SK-N-SH (cell line): ENCODE measurements at regions not wholly inside any gene's neighbourhood (a gene's known extent, or its start where the extent isn't known, plus 50 kb on each side); places are given as distances from the start of the nearest gene placed in this dataset.
A peak's percentile ranks its signal among the peaks of the same experiment; 100 is the strongest.

Experiments
- CTCF ChIA-PET: fragments of 300-600, 350-600 bp; formaldehyde crosslinking; extraction: SDS; loops from one replicate; lab custom pipeline; 2021; lab: Yijun Ruan, JAX
- POLR2A ChIA-PET: fragments of 350-600 bp; sonication (Branson Sonifier 250); formaldehyde crosslinking; extraction: SDS; loops from one replicate; lab custom pipeline; 2020; ENCODE audit warnings: antibody characterized with exemption, inconsistent platforms; lab: Yijun Ruan, JAX
- DNase-seq: peaks from one replicate; pipeline ENCODE4 v3.0.0; 2012
- H2AFZ ChIP-seq: fragments of 200-600 bp; sonication (generic); 2 replicates; pipeline ENCODE4 v1.8.1; 2016; ENCODE audit warnings: antibody characterized with exemption, mild to moderate bottlenecking, low read depth
- H3F3A ChIP-seq: fragments of 200-600 bp; sonication (generic); replicated peaks from 2 replicates; pipeline ENCODE3; 2016; ENCODE audit warnings: antibody characterized with exemption, mild to moderate bottlenecking; ENCODE audit not compliant: insufficient read depth
- H3K27ac ChIP-seq, 2 experiments: fragments of 200-500 bp in 1 of 2; fragments of 200-600 bp in 1 of 2; sonication (Bioruptor generic) in 1 of 2; sonication (generic), shearing (Covaris generic) in 1 of 2; 2 replicates each; pipeline versions ENCODE4 v1.5.1 to v1.6.1; 2014 to 2016; ENCODE audit warnings: low read depth in 2 of 2, inconsistent platforms in 1 of 2, low read length in 1 of 2, mild to moderate bottlenecking in 1 of 2, mixed read lengths in 1 of 2
- H3K27me3 ChIP-seq: fragments of 200-600 bp; sonication (generic), shearing (Covaris generic); 2 replicates; pipeline ENCODE4 v1.6.1; 2016; ENCODE audit warnings: mixed run types; ENCODE audit not compliant: insufficient read depth
- H3K36me3 ChIP-seq, 2 experiments: fragments of 200-500 bp in 1 of 2; fragments of 200-600 bp in 1 of 2; sonication (Bioruptor generic) in 1 of 2; sonication (generic) in 1 of 2; replicated peaks in 1 of 2; 2 replicates each; pipeline versions ENCODE3 to v1.5.1; 2014 to 2016; ENCODE audit warnings: low read length in 1 of 2, mild to moderate bottlenecking in 1 of 2; ENCODE audit not compliant: insufficient read depth in 2 of 2, control insufficient read depth in 1 of 2
- H3K4me1 ChIP-seq, 2 experiments: fragments of 200-500 bp in 1 of 2; fragments of 200-600 bp in 1 of 2; sonication (Bioruptor generic) in 1 of 2; sonication (generic), shearing (Covaris generic) in 1 of 2; 2 replicates each; pipeline versions ENCODE4 v1.5.1 to v1.6.1; 2014 to 2016; ENCODE audit warnings: low read depth in 1 of 2, low read length in 1 of 2, mixed run types in 1 of 2; ENCODE audit not compliant: insufficient read depth in 2 of 2, control insufficient read depth in 1 of 2
- H3K4me2 ChIP-seq: fragments of 200-600 bp; sonication (generic), shearing (Covaris generic); 2 replicates; pipeline ENCODE4 v1.6.1; 2017; ENCODE audit warnings: mixed run types
- H3K4me3 ChIP-seq, 2 experiments: fragments of 200-500 bp in 1 of 2; fragments of 200-600 bp in 1 of 2; sonication (Bioruptor generic) in 1 of 2; sonication (generic), shearing (Covaris generic) in 1 of 2; 2 replicates each; pipeline versions ENCODE4 v1.5.1 to v1.8.1; 2014 to 2016; ENCODE audit warnings: low read depth in 2 of 2, inconsistent platforms in 1 of 2, low read length in 1 of 2, mild to moderate bottlenecking in 1 of 2, mixed read lengths in 1 of 2, moderate library complexity in 1 of 2
- H3K79me2 ChIP-seq: fragments of 200-600 bp; sonication (generic); 2 replicates; pipeline ENCODE4 v1.8.1; 2017; ENCODE audit warnings: mild to moderate bottlenecking; ENCODE audit not compliant: insufficient read depth
- H3K9ac ChIP-seq: fragments of 200-600 bp; sonication (generic); 2 replicates; pipeline ENCODE4 v1.6.1; 2017; ENCODE audit warnings: mixed run types
- H3K9me2 ChIP-seq: fragments of 200-600 bp; sonication (generic); 2 replicates; pipeline ENCODE4 v1.6.1; 2017; ENCODE audit warnings: mixed run types
- H3K9me3 ChIP-seq: fragments of 200-600 bp; sonication (generic); 2 replicates; pipeline ENCODE4 v1.6.1; 2017; ENCODE audit warnings: mixed run types, mild to moderate bottlenecking, moderate library complexity
- H4K20me1 ChIP-seq: fragments of 200-600 bp; sonication (generic); 2 replicates; pipeline ENCODE4 v1.6.1; 2017; ENCODE audit warnings: mild to moderate bottlenecking, mixed run types; ENCODE audit not compliant: insufficient read depth
- CHD2 ChIP-seq: fragments of 150-350 bp; IDR thresholded peaks from 2 replicates; pipeline ENCODE4 v1.6.1; 2018; ENCODE audit warnings: low read length; ENCODE audit not compliant: partially characterized antibody
- ELF1 ChIP-seq: IDR thresholded peaks from 2 replicates; pipeline ENCODE4 v1.4.0; 2012
- FOSL2 ChIP-seq: IDR thresholded peaks from 2 replicates; pipeline ENCODE4 v1.4.0; 2012; ENCODE audit warnings: low read depth, mild to moderate bottlenecking, moderate library complexity, borderline replicate concordance
- FOXJ3 ChIP-seq: sonication (generic); formaldehyde crosslinking; IDR thresholded peaks from 2 replicates; pipeline ENCODE4 v1.5.1; 2020; ENCODE audit warnings: mild to moderate bottlenecking, missing genetic modification reagents
- GABPA ChIP-seq: IDR thresholded peaks from 2 replicates; pipeline ENCODE4 v1.4.0; 2012; ENCODE audit warnings: low read depth, mild to moderate bottlenecking
- GATA2 ChIP-seq: sonication (generic); formaldehyde crosslinking; IDR thresholded peaks from 2 replicates; pipeline ENCODE4 v1.5.0; 2020; ENCODE audit warnings: mild to moderate bottlenecking, missing genetic modification reagents
- POLR2AphosphoS5 ChIP-seq: IDR thresholded peaks from 2 replicates; pipeline ENCODE4 v1.6.1; 2012; ENCODE audit warnings: low read depth, low read length
- RCOR1 ChIP-seq: fragments of 150-350 bp; IDR thresholded peaks from 2 replicates; pipeline ENCODE4 v1.6.1; 2017; ENCODE audit warnings: antibody characterized with exemption, low read length
- RXRA ChIP-seq: IDR thresholded peaks from 2 replicates; pipeline ENCODE4 v1.4.0; 2012; ENCODE audit warnings: low read depth, mild to moderate bottlenecking, borderline replicate concordance
- TAF1 ChIP-seq: IDR thresholded peaks from 2 replicates; pipeline ENCODE4 v1.6.1; 2012; ENCODE audit warnings: low read depth, mild to moderate bottlenecking, low read length, moderate library complexity, borderline replicate concordance
- TEAD4 ChIP-seq: IDR thresholded peaks from 2 replicates; pipeline ENCODE4 v1.4.0; 2012; ENCODE audit warnings: mild to moderate bottlenecking, borderline replicate concordance; ENCODE audit not compliant: insufficient read depth
- WGBS: methylation state at CpG from one replicate; pipeline ENCODE4 v1.1.6; 2017; ENCODE audit warnings: low lambda C conversion rate; 5-methylcytosine and 5-hydroxymethylcytosine counted together
- TF ChIP-seq, protein P1 (sequence below): IDR thresholded peaks from 2 replicates; pipeline ENCODE4 v1.4.0; 2012; ENCODE audit warnings: low read depth, borderline replicate concordance
- TF ChIP-seq, protein P2 (sequence below): IDR thresholded peaks from 2 replicates; pipeline ENCODE4 v1.4.0; 2012; ENCODE audit warnings: low read depth
- TF ChIP-seq, protein P3 (sequence below): IDR thresholded peaks from 2 replicates; pipeline ENCODE4 v1.4.0; 2012; ENCODE audit warnings: low read depth, borderline replicate concordance

DNA sequence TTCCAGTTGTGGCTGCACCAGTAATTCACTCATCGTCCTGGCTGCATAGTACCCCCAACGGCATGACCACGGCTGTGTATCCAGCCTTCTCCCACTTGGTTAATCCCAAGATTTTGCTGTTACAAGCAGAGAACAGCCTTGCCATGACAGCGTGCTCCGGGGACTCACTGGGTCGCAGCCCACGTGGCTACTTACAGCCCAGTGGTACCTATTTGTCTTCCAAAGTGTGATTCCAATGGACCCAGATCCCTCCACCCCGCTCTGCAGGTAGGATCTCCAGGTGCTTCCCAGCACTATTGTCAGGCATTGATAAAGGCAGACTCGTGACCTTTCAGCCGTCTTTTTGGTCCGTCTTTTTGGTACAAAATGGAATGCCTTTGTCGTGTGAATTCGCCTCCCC, 119.0 kb upstream of the FGF3 start:
- POLR2A ChIA-PET = no interaction called here

DNA sequence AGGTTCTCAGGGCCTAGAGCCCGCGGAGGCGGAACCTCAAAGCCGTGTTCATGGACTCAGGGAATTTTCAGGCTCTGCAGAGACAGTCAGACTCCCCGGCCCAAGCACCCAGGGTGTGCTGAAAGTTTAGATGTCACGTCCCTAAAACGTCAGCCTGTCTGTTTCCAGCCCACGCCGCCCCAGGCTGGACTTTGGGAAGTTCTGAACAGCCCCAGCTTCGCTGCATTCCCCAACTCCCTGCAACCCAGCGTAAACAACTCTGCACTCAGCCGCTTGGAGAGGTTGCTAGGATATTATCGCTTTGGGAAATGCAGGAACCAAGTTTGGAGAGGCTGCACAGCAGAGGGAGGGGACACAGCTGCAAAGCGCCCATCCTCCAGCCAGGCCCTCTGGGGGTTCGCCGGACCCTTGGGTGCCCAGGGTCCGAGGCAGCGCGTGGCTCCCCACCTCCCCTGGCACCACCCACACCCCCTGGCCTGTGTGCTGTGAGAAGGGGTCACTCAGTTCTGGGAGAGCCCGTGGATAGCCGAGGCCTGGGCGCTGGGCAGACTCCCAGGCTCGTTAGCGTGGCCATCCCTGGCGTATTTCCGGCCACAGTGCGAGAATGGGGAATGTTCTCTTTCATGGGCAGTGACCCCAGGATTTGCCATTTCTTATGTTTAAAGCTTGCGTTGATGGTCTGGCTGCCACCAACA, 120.5 kb upstream of the FGF3 start:
- H3K9me2 ChIP-seq = no peaks in the 10 kb centered on the region
- CTCF ChIA-PET = interaction anchor here (0.6 to 2.1 kb wide), 8 partner anchors 10 to 424 kb away, joined by 3 to 14 read pairs (median 3); no protein-coding TSS in a partner anchor
- DNase-seq = peak; percentile 84
- no peaks in the 10 kb centered on the region for H3K9me3 ChIP-seq
- TF ChIP-seq, protein P1, sequence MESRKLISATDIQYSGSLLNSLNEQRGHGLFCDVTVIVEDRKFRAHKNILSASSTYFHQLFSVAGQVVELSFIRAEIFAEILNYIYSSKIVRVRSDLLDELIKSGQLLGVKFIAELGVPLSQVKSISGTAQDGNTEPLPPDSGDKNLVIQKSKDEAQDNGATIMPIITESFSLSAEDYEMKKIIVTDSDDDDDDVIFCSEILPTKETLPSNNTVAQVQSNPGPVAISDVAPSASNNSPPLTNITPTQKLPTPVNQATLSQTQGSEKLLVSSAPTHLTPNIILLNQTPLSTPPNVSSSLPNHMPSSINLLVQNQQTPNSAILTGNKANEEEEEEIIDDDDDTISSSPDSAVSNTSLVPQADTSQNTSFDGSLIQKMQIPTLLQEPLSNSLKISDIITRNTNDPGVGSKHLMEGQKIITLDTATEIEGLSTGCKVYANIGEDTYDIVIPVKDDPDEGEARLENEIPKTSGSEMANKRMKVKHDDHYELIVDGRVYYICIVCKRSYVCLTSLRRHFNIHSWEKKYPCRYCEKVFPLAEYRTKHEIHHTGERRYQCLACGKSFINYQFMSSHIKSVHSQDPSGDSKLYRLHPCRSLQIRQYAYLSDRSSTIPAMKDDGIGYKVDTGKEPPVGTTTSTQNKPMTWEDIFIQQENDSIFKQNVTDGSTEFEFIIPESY = no peak
- TF ChIP-seq RCOR1 = peak; percentile 72; the same call in 1 of the 2 replicates
- peak; percentile 35 for TF ChIP-seq CHD2
- TF ChIP-seq ELF1 = no peak
- no peak for TF ChIP-seq TAF1
- TF ChIP-seq GATA2 (CRISPR knock-in tag) = peak; percentile 94
- TF ChIP-seq FOSL2 = no peak
- TF ChIP-seq, protein P2, sequence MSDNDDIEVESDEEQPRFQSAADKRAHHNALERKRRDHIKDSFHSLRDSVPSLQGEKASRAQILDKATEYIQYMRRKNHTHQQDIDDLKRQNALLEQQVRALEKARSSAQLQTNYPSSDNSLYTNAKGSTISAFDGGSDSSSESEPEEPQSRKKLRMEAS = no peak
- TF ChIP-seq RXRA = no peak
- no peak for TF ChIP-seq TEAD4
- TF ChIP-seq, protein P3, sequence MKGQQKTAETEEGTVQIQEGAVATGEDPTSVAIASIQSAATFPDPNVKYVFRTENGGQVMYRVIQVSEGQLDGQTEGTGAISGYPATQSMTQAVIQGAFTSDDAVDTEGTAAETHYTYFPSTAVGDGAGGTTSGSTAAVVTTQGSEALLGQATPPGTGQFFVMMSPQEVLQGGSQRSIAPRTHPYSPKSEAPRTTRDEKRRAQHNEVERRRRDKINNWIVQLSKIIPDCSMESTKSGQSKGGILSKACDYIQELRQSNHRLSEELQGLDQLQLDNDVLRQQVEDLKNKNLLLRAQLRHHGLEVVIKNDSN = no peak
- no peak for TF ChIP-seq GABPA
- TF ChIP-seq FOXJ3 (CRISPR knock-in tag) = 0 out of 2 replicates have a peak, but pooled peaks have one; percentile 60
- no peaks in the 10 kb centered on the region for H4K20me1 ChIP-seq
- H3K27ac ChIP-seq = peak overlapping the region in 1 of 2 experiments; percentile 88; a peak in 2 of 4 replicates
- no peak overlapping the region for H3K4me3 ChIP-seq
- H3K36me3 ChIP-seq = no peaks in the 10 kb centered on the region
- H3K9ac ChIP-seq = no peak overlapping the region
- peaks cover 6% of the 10 kb centered on the region; the same call in 1 of the 2 replicates for H3K27me3 ChIP-seq
- peaks cover 0 to 14% of the 10 kb centered on the region in 2 experiments; a peak in 1 of 4 replicates for H3K4me1 ChIP-seq
- 33% methylated on average over 20 of the region's 28 CpGs for WGBS
- no peaks in the 10 kb centered on the region for H3K79me2 ChIP-seq
- POLR2A ChIA-PET = interaction anchor here (0.6 kb wide), 1 partner anchor 9 kb away, joined by 3 read pairs; no protein-coding TSS in a partner anchor
- no peak overlapping the region for H3K4me2 ChIP-seq
- no peaks in the 10 kb centered on the region for H3F3A ChIP-seq
- H2AFZ ChIP-seq = no peak overlapping the region

More for the DNA sequence above, 119.0 kb upstream of the FGF3 start:
- no peak overlapping the region for H3K4me3 ChIP-seq
- no peaks in the 10 kb centered on the region for H3F3A ChIP-seq
- no peaks in the 10 kb centered on the region for H3K9me3 ChIP-seq
- peaks cover 5% of the 10 kb centered on the region; the same call in 1 of the 2 replicates for H3K27me3 ChIP-seq
- H3K27ac ChIP-seq = no peak overlapping the region
- no peaks in the 10 kb centered on the region for H3K36me3 ChIP-seq
- no peak overlapping the region for H3K9ac ChIP-seq
- no peak overlapping the region for H2AFZ ChIP-seq
- no peaks in the 10 kb centered on the region for H3K9me2 ChIP-seq
- no peak for DNase-seq
- TF ChIP-seq FOSL2 (no peak), GATA2 (CRISPR knock-in tag) (no peak), RCOR1 (no peak), POLR2AphosphoS5 (no peak)
- no peaks in the 10 kb centered on the region for H4K20me1 ChIP-seq
- CTCF ChIA-PET = interaction anchor here (1.0 to 1.5 kb wide), 3 partner anchors 12 to 258 kb away, joined by 3 to 4 read pairs (median 4); no protein-coding TSS in a partner anchor
- 77% methylated on average over 13 of the region's 13 CpGs for WGBS
- H3K79me2 ChIP-seq = no peaks in the 10 kb centered on the region
- H3K4me1 ChIP-seq = peaks cover 0 to 14% of the 10 kb centered on the region in 2 experiments; a peak in 1 of 4 replicates
- no peak overlapping the region for H3K4me2 ChIP-seq
